RWPE2 (cell line): ENCODE measurements at regions not wholly inside any gene's neighbourhood (a gene's known extent, or its start where the extent isn't known, plus 50 kb on each side); places are given as distances from the start of the nearest gene placed in this dataset.

Source experiments
- ATAC-seq: fragments of 200-7000 bp; cut with Tn5 transposase; 3 replicates; pipeline ENCODE4 v1.9.1; 2021; ENCODE audit warnings: low read depth
- DNase-seq: peaks from one replicate; pipeline ENCODE4 v3.0.0-alpha.2; 2020; ENCODE audit warnings: low spot score
- H3K27ac ChIP-seq: fragments of 450-650 bp; 2 replicates; pipeline ENCODE4 v1.5.1; 2017; ENCODE audit warnings: mild to moderate bottlenecking; ENCODE audit not compliant: poor library complexity, severe bottlenecking
- H3K27me3 ChIP-seq: fragments of 250-450 bp; sonication (Bioruptor Pico); 2 replicates; pipeline ENCODE4 v1.5.1; 2021; ENCODE audit warnings: mild to moderate bottlenecking, moderate library complexity; ENCODE audit not compliant: insufficient read depth, poor library complexity, severe bottlenecking
- H3K36me3 ChIP-seq: fragments of 250-450 bp; sonication (Bioruptor Pico); 2 replicates; pipeline ENCODE4 v1.5.1; 2020; ENCODE audit warnings: low read depth, mild to moderate bottlenecking, moderate library complexity
- H3K4me1 ChIP-seq: fragments of 250-450 bp; sonication (Bioruptor Pico); 2 replicates; pipeline ENCODE4 v1.5.1; 2021; ENCODE audit warnings: mild to moderate bottlenecking, moderate library complexity; ENCODE audit not compliant: insufficient read depth, poor library complexity, severe bottlenecking
- H3K4me3 ChIP-seq: fragments of 250-450 bp; sonication (Bioruptor Pico); 2 replicates; pipeline ENCODE4 v1.5.1; 2021; ENCODE audit warnings: mild to moderate bottlenecking, moderate library complexity; ENCODE audit not compliant: severe bottlenecking
- H3K9me3 ChIP-seq: fragments of 250-450 bp; sonication (Bioruptor Pico); 2 replicates; pipeline ENCODE4 v1.5.1; 2021; ENCODE audit warnings: mild to moderate bottlenecking, moderate library complexity; ENCODE audit not compliant: severe bottlenecking
- TF ChIP-seq, protein P1 (sequence below): fragments of 450-650 bp; IDR thresholded peaks from one replicate; pipeline ENCODE4 v1.5.1; 2017; ENCODE audit warnings: mild to moderate bottlenecking, moderate library complexity; ENCODE audit not compliant: poor library complexity, severe bottlenecking

DNA sequence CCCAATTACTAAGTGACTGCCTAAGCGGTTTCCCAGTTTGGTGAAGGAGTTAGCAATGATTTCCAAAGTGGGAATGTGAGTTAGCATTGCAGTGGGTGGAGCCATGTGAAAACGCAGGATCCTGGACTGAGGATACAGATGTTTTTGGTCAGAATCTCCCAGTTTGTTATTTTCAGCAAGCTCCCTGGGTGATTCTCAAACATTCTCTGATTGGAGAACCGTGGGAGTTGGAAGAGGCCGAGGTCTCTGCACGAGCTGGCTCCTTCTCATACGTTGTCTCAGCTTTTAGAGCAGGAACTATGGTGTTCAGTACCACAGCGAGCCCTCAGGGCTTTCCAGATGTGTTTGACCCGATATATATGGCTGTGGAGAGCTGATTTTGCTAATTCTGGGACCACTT lies 396.5 kb upstream of the NPVF start:
- Histone ChIP-seq H3K27ac (no peak overlapping the region), H3K27me3 (no peaks in the 10 kb centered on the region), H3K36me3 (no peaks in the 10 kb centered on the region), H3K4me3 (no peak overlapping the region), H3K4me1 (no peaks in the 10 kb centered on the region), H3K9me3 (no peaks in the 10 kb centered on the region)
- DNase-seq (no peak), ATAC-seq (no peak)
- TF ChIP-seq, protein P1, sequence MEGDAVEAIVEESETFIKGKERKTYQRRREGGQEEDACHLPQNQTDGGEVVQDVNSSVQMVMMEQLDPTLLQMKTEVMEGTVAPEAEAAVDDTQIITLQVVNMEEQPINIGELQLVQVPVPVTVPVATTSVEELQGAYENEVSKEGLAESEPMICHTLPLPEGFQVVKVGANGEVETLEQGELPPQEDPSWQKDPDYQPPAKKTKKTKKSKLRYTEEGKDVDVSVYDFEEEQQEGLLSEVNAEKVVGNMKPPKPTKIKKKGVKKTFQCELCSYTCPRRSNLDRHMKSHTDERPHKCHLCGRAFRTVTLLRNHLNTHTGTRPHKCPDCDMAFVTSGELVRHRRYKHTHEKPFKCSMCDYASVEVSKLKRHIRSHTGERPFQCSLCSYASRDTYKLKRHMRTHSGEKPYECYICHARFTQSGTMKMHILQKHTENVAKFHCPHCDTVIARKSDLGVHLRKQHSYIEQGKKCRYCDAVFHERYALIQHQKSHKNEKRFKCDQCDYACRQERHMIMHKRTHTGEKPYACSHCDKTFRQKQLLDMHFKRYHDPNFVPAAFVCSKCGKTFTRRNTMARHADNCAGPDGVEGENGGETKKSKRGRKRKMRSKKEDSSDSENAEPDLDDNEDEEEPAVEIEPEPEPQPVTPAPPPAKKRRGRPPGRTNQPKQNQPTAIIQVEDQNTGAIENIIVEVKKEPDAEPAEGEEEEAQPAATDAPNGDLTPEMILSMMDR, result no peak

DNA sequence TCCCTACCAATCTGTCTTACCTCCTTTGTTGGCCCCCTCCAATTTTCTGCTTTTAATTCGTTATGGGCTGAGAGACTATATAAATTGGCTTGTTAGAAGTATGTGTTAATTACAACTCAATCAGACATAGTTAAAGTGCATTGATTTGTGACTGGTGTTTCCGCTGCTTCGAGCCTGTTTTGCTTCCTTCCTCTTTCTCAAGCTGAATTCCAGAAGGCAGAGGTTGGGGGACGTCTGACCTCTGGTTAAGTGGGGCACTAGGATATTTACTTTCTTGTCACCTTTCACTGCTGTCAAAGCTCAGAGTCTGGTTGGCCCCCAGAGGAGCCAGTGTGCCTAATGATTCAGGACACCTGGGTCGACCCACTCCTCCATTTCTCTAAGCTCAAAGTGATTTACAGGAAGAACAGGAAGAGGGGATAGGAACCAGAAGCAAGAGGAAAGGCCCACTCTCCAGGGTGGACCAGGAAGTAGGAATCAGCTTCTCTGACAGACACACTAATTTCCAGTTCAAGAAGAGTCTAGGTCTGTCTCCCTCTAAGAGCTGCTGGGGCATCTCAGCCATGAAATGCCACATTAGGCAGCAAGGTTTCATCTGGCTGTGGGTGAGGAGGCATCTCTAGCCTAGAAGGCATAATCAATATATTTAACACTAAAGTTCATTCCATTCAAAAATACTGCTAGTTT lies 397.2 kb upstream of the NPVF start:
- ATAC-seq (no peak), DNase-seq (no peak)
- Histone ChIP-seq H3K36me3 (no peaks in the 10 kb centered on the region), H3K4me1 (no peaks in the 10 kb centered on the region), H3K27me3 (no peaks in the 10 kb centered on the region), H3K4me3 (no peak overlapping the region), H3K27ac (no peak overlapping the region), H3K9me3 (no peaks in the 10 kb centered on the region)
- TF ChIP-seq, protein P1, result no peak

DNA sequence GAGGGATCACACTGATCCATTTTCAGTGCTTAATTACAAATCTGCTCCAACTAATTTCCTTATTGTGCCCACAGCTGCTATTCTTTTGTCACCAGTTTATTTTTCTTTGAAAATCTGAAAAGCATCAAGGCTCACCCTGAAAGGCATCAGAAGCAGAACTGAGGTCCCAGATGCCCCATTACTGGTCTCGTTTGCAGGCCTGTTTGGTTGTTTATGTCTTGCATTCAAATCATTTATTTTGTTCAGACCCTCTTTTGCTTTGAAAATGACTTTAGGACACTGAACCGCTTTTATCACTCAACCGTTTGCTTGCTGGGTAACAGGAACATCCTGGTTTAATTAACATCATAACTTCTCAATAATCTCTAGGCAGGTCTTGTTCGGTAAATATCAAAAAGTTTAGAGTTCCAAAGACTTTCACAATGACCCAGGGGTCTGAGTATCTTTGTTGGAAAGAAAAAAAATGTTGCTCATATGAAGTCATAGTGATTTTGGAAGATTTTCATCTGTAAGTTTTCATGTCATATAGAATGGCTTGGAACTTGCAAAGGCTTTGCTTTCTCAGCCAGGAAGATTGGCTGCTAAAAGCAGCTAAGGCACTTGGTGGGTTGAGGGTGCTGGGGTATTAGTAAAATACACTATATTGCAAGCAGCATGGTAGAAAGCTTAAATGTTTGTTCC lies 398.3 kb upstream of the NPVF start:
- Histone ChIP-seq H3K27me3 (peaks cover 2% of the 10 kb centered on the region), H3K27ac (no peak overlapping the region), H3K9me3 (no peaks in the 10 kb centered on the region), H3K36me3 (no peaks in the 10 kb centered on the region), H3K4me3 (no peak overlapping the region), H3K4me1 (no peaks in the 10 kb centered on the region)
- TF ChIP-seq, protein P1, result no peak
- DNase-seq (no peak), ATAC-seq (no peak)

DNA sequence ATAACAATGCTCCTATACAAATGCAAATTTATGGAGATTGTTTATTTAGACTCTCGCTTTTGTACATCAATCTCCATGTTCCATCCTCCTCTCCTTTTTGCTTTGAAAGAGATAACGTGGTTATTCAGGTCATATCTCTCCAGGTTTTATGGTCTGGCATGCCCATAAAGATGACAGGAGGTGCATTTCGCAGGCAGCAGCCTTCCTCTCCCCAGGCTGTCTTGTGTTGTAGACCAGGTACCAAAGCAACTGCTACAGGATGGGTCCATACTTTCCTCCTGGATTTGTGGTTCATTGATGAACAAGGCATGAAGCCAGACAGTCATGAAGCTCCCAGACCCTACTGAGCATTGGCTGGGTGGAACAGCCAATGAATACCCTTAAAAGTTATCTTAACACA lies 400.2 kb upstream of the NPVF start:
- Histone ChIP-seq H3K36me3 (no peaks in the 10 kb centered on the region), H3K27me3 (peaks cover 6% of the 10 kb centered on the region), H3K4me1 (no peaks in the 10 kb centered on the region), H3K9me3 (no peaks in the 10 kb centered on the region), H3K27ac (no peak overlapping the region), H3K4me3 (no peak overlapping the region)
- no peak for DNase-seq
- ATAC-seq, result no peak
- TF ChIP-seq, protein P1, result no peak

DNA sequence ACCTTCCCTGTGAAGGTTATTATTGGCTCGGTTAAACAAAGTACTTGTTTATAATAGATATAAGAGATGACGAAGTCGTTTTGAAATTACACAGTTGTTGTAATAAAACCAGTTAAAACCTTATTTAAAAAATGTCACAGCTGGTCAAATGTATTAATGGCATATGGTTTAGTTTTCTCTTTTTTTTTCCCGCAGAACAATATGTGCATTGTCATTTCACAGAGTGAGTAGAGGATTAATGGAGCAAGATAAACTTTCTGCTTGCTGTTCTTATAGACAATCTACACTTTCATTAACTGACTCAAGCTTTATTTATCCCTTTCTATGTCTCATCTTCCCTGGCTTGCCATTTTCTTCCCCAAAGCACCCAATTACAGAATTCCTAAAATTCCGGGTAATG lies 404.3 kb upstream of the NPVF start:
- peaks cover 3% of the 10 kb centered on the region for H3K9me3 ChIP-seq

More for the DNA sequence above, 404.3 kb upstream of the NPVF start:
- Histone ChIP-seq H3K27ac (no peak overlapping the region), H3K4me1 (no peaks in the 10 kb centered on the region), H3K4me3 (no peak overlapping the region), H3K27me3 (peaks cover 6% of the 10 kb centered on the region), H3K36me3 (no peaks in the 10 kb centered on the region)
- TF ChIP-seq, protein P1, result no peak
- no peak for DNase-seq
- no peak for ATAC-seq
